ENCODE measurements at regions not wholly inside any gene's neighbourhood (a gene's known extent, or its start where the extent isn't known, plus 50 kb on each side); places are given as distances from the start of the nearest gene placed in this dataset.

- DNase-seq (ENCODE audit: low spot score), result no peak
- H3K4me1 ChIP-seq (ENCODE audit: control insufficient read depth in 4 of 4, insufficient read depth in 4 of 4, low read length in 3 of 4), result no peaks in the 10 kb centered on the region
- H3K27ac ChIP-seq (ENCODE audit: low read depth in 1 of 2, low read length in 2 of 2), result no peak overlapping the region
- WGBS, result 49% methylated on average over 4 of the region's 4 CpGs
- H3K36me3 ChIP-seq (ENCODE audit: control insufficient read depth in 4 of 4, insufficient read depth in 3 of 4, low read depth in 1 of 4, low read length in 3 of 4), result no peaks in the 10 kb centered on the region
- TF ChIP-seq CTCF (IDR thresholded peaks at IDR 0.05; ENCODE audit: low read depth, low read length, missing input control), result no peak
- TF ChIP-seq YY1 (IDR thresholded peaks at IDR 0.05), result no peak
- no peak for TF ChIP-seq FOXA1 (IDR thresholded peaks at IDR 0.05)
- TF ChIP-seq EGR1 (IDR thresholded peaks at IDR 0.05; ENCODE audit: low read depth in 2 of 2), result no peak
- TF ChIP-seq ATF3 (IDR thresholded peaks at IDR 0.05), result no peak
- H3K27me3 ChIP-seq (ENCODE audit: control insufficient read depth in 4 of 4, insufficient read depth in 4 of 4, low read length in 3 of 4), result no peaks in the 10 kb centered on the region
- no peaks in the 10 kb centered on the region for H3K9me3 ChIP-seq (ENCODE audit: control insufficient read depth in 4 of 4, low read length in 3 of 4)
- no peak overlapping the region for H3K9ac ChIP-seq (ENCODE audit: low read depth in 1 of 2, low read length in 2 of 2)
- no peak overlapping the region for H3K4me3 ChIP-seq (ENCODE audit: low read depth in 1 of 3, low read length in 3 of 3)
These were observed 132.0 kb downstream of the FAM174A start for GRCh38 chr5:100667161-100667630.

GRCh38 chr5:100668511-100668910 is 133.3 kb downstream of the FAM174A start:
- H3K9me3 ChIP-seq (ENCODE audit: control insufficient read depth in 4 of 4, low read length in 3 of 4), result no peaks in the 10 kb centered on the region
- TF ChIP-seq TAF1 (conservative IDR thresholded peaks at IDR 0.05), result no peak
- TF ChIP-seq RXRA (IDR thresholded peaks at IDR 0.05), result no peak
- no peak for TF ChIP-seq SP1 (IDR thresholded peaks at IDR 0.05)
- TF ChIP-seq GABPA (IDR thresholded peaks at IDR 0.05 in 1 of 2, conservative IDR thresholded peaks at IDR 0.05 in 1 of 2), result no peak
- TF ChIP-seq RAD21 (IDR thresholded peaks at IDR 0.05), result no peak
- TF ChIP-seq JUND (IDR thresholded peaks at IDR 0.05), result no peak
- no peak for TF ChIP-seq EGR1 (IDR thresholded peaks at IDR 0.05; ENCODE audit: low read depth in 2 of 2)
- TF ChIP-seq FOXA2 (IDR thresholded peaks at IDR 0.05), result no peak
- no peak for TF ChIP-seq NR2F2 (IDR thresholded peaks at IDR 0.05)
- TF ChIP-seq, protein P1, sequence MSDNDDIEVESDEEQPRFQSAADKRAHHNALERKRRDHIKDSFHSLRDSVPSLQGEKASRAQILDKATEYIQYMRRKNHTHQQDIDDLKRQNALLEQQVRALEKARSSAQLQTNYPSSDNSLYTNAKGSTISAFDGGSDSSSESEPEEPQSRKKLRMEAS (IDR thresholded peaks at IDR 0.05), result no peak
- no peak for TF ChIP-seq CTCF (IDR thresholded peaks at IDR 0.05; ENCODE audit: low read depth, low read length, missing input control)
- TF ChIP-seq, protein P2, sequence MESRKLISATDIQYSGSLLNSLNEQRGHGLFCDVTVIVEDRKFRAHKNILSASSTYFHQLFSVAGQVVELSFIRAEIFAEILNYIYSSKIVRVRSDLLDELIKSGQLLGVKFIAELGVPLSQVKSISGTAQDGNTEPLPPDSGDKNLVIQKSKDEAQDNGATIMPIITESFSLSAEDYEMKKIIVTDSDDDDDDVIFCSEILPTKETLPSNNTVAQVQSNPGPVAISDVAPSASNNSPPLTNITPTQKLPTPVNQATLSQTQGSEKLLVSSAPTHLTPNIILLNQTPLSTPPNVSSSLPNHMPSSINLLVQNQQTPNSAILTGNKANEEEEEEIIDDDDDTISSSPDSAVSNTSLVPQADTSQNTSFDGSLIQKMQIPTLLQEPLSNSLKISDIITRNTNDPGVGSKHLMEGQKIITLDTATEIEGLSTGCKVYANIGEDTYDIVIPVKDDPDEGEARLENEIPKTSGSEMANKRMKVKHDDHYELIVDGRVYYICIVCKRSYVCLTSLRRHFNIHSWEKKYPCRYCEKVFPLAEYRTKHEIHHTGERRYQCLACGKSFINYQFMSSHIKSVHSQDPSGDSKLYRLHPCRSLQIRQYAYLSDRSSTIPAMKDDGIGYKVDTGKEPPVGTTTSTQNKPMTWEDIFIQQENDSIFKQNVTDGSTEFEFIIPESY (IDR thresholded peaks at IDR 0.05), result no peak
- TF ChIP-seq HNF4G (IDR thresholded peaks at IDR 0.05), result no peak
- TF ChIP-seq FOXA1 (IDR thresholded peaks at IDR 0.05), result no peak
- TF ChIP-seq YY1 (IDR thresholded peaks at IDR 0.05), result no peak
- TF ChIP-seq ATF3 (IDR thresholded peaks at IDR 0.05), result no peak
- TF ChIP-seq HNF4A (conservative IDR thresholded peaks at IDR 0.05), result no peak
- TF ChIP-seq, protein P3, sequence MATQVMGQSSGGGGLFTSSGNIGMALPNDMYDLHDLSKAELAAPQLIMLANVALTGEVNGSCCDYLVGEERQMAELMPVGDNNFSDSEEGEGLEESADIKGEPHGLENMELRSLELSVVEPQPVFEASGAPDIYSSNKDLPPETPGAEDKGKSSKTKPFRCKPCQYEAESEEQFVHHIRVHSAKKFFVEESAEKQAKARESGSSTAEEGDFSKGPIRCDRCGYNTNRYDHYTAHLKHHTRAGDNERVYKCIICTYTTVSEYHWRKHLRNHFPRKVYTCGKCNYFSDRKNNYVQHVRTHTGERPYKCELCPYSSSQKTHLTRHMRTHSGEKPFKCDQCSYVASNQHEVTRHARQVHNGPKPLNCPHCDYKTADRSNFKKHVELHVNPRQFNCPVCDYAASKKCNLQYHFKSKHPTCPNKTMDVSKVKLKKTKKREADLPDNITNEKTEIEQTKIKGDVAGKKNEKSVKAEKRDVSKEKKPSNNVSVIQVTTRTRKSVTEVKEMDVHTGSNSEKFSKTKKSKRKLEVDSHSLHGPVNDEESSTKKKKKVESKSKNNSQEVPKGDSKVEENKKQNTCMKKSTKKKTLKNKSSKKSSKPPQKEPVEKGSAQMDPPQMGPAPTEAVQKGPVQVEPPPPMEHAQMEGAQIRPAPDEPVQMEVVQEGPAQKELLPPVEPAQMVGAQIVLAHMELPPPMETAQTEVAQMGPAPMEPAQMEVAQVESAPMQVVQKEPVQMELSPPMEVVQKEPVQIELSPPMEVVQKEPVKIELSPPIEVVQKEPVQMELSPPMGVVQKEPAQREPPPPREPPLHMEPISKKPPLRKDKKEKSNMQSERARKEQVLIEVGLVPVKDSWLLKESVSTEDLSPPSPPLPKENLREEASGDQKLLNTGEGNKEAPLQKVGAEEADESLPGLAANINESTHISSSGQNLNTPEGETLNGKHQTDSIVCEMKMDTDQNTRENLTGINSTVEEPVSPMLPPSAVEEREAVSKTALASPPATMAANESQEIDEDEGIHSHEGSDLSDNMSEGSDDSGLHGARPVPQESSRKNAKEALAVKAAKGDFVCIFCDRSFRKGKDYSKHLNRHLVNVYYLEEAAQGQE (IDR thresholded peaks at IDR 0.05), result no peak
- no peak overlapping the region for H3K9ac ChIP-seq (ENCODE audit: low read depth in 1 of 2, low read length in 2 of 2)
- H3K27me3 ChIP-seq (ENCODE audit: control insufficient read depth in 4 of 4, insufficient read depth in 4 of 4, low read length in 3 of 4), result no peaks in the 10 kb centered on the region
- no peak overlapping the region for H3K4me3 ChIP-seq (ENCODE audit: low read depth in 1 of 3, low read length in 3 of 3)
- H3K4me1 ChIP-seq (ENCODE audit: control insufficient read depth in 4 of 4, insufficient read depth in 4 of 4, low read length in 3 of 4), result no peaks in the 10 kb centered on the region
- DNase-seq (ENCODE audit: low spot score), result no peak
- no peak overlapping the region for H3K27ac ChIP-seq (ENCODE audit: low read depth in 1 of 2, low read length in 2 of 2)
- 51% methylated on average over 3 of the region's 3 CpGs for WGBS
- H3K36me3 ChIP-seq (ENCODE audit: control insufficient read depth in 4 of 4, insufficient read depth in 3 of 4, low read depth in 1 of 4, low read length in 3 of 4), result no peaks in the 10 kb centered on the region
